ENCODE measurements at regions not wholly inside any gene's neighbourhood (a gene's known extent, or its start where the extent isn't known, plus 50 kb on each side); places are given as distances from the start of the nearest gene placed in this dataset.
A peak's percentile ranks its signal among the peaks of the same experiment; 100 is the strongest.

- TF ChIP-seq CTCF (IDR thresholded peaks at IDR 0.05) (peak in 4 of 6 experiments; percentile 19 to 56 (median 31)), POLR2A (IDR thresholded peaks at IDR 0.05) (no peak)
Observed at GRCh38 chr6:137661601-137662000, 167.4 kb upstream of the OLIG3 start.
